ENCODE measurements at regions not wholly inside any gene's neighbourhood (a gene's known extent, or its start where the extent isn't known, plus 50 kb on each side); places are given as distances from the start of the nearest gene placed in this dataset.
A peak's percentile ranks its signal among the peaks of the same experiment; 100 is the strongest.

- no peak for TF ChIP-seq POLR2AphosphoS2 (IDR thresholded peaks at IDR 0.05; ENCODE audit: low read depth, low read length)
- peak; percentile 86 for TF ChIP-seq HDAC6 (IDR thresholded peaks at IDR 0.05; ENCODE audit: unreplicated experiment)
- TF ChIP-seq PRDM15 (CRISPR knock-in tag; IDR thresholded peaks at IDR 0.05) = no peak
- TF ChIP-seq RCOR1 (conservative IDR thresholded peaks at IDR 0.05; ENCODE audit: low read depth, low read length) = no peak
- TF ChIP-seq EGR1 (IDR thresholded peaks at IDR 0.05; ENCODE audit: borderline replicate concordance in 1 of 2, low read depth in 2 of 2, low read length in 2 of 2) = peak; percentile 21 to 64; a peak in 2 of 3 replicates
- peak; percentile 92 for TF ChIP-seq PML (IDR thresholded peaks at IDR 0.05; ENCODE audit: low read length)
- TF ChIP-seq FOXK2 (IDR thresholded peaks at IDR 0.05) = no peak
- peak; percentile 64; the same call in 1 of the 2 replicates for TF ChIP-seq SIN3A (IDR thresholded peaks at IDR 0.05; ENCODE audit: low read depth, low read length)
- TF ChIP-seq SREBF1 (IDR thresholded peaks at IDR 0.05; ENCODE audit: low read length) = no peak
- TF ChIP-seq ELK1 (IDR thresholded peaks at IDR 0.05; ENCODE audit: low read depth, low read length) = peak; percentile 94
- TF ChIP-seq IRF3 (IDR thresholded peaks at IDR 0.05) = no peak
- TF ChIP-seq ZNF384 (IDR thresholded peaks at IDR 0.05; ENCODE audit: borderline replicate concordance, low read depth, low read length) = no peak
- TF ChIP-seq SREBF2 (IDR thresholded peaks at IDR 0.05; ENCODE audit: low read length) = no peak
- peak; percentile 41 for TF ChIP-seq E4F1 (IDR thresholded peaks at IDR 0.05; ENCODE audit: borderline replicate concordance, partially characterized antibody)
- no peak for TF ChIP-seq MAX (IDR thresholded peaks at IDR 0.05; ENCODE audit: low read depth, low read length)
- TF ChIP-seq KDM1A (IDR thresholded peaks at IDR 0.05; ENCODE audit: borderline replicate concordance) = no peak
- TF ChIP-seq ASH2L (IDR thresholded peaks at IDR 0.05; ENCODE audit: borderline replicate concordance, low read depth) = no peak
- no peak for TF ChIP-seq NFYB (IDR thresholded peaks at IDR 0.05; ENCODE audit: insufficient read depth, low read depth, low read length)
- peak; percentile 70 for TF ChIP-seq DPF2 (IDR thresholded peaks at IDR 0.05)
- peak; percentile 88 for TF ChIP-seq TAF1 (IDR thresholded peaks at IDR 0.05; ENCODE audit: borderline replicate concordance, low read depth, low read length)
- peak; percentile 71; the same call in 1 of the 2 replicates for TF ChIP-seq EED (IDR thresholded peaks at IDR 0.05; ENCODE audit: low read depth)
Observed at GRCh38 chr5:1633605-1634336, 110.0 kb upstream of the LPCAT1 start (continued).

All from GM12878 (cell line).